ENCODE measurements at regions not wholly inside any gene's neighbourhood (a gene's known extent, or its start where the extent isn't known, plus 50 kb on each side); places are given as distances from the start of the nearest gene placed in this dataset.
A peak's percentile ranks its signal among the peaks of the same experiment; 100 is the strongest.

DNA sequence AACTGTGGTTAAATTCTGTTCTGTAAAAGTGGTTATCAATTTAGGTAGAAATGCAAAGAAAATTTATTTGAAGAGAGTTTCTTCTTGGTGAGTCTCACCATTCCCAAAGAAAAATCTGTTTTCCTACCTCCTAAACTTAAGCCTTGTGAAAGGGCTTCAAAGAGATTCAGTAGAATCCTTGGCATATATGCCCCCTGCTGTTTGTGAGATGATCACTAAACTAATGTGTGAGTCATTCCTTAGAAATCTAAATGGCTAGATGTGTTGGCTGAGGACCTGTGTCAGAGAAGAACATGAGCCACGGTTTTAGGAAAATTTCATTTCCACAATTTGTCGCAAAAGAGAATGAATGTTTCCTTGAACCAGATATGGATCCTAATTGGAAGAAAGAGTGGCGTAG lies 260.9 kb downstream of the SLC7A11 start:
- Histone ChIP-seq H3K4me1 (ENCODE audit: insufficient read depth) (no peaks in the 10 kb centered on the region), H3K27ac (ENCODE audit: low read depth) (no peak overlapping the region), H3K4me3 (ENCODE audit: low read depth, low read length) (no peak overlapping the region), H3K36me3 (ENCODE audit: insufficient read depth) (no peaks in the 10 kb centered on the region)
- 94% methylated on average over 3 of the region's 3 CpGs for WGBS
- no peak for DNase-seq (ENCODE audit: extremely low spot score)

DNA sequence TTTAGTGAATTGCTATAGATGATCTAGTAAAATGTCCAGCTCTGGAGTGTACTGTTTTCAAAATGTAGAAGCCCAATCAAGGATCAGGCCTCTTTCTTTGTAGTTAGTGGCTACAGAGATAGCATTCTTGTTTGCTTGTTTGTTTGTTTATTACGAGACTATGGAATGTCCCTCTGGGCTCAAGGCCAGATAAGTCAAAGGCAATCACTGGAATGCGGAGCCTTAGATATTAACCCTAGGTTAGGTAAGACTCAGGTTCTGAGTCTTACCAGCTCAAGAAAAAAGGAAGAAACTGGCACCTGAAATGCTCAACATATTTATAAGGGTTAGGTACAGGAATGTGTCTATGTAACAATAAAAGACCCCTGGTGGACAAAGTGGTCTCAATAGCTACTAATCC lies 261.5 kb downstream of the SLC7A11 start:
- DNase-seq (ENCODE audit: extremely low spot score) = no peak
- Histone ChIP-seq H3K27ac (ENCODE audit: low read depth) (no peak overlapping the region), H3K4me1 (ENCODE audit: insufficient read depth) (no peaks in the 10 kb centered on the region), H3K4me3 (ENCODE audit: low read depth, low read length) (no peak overlapping the region), H3K36me3 (ENCODE audit: insufficient read depth) (no peaks in the 10 kb centered on the region)
- 75% methylated on average over 2 of the region's 2 CpGs for WGBS

DNA sequence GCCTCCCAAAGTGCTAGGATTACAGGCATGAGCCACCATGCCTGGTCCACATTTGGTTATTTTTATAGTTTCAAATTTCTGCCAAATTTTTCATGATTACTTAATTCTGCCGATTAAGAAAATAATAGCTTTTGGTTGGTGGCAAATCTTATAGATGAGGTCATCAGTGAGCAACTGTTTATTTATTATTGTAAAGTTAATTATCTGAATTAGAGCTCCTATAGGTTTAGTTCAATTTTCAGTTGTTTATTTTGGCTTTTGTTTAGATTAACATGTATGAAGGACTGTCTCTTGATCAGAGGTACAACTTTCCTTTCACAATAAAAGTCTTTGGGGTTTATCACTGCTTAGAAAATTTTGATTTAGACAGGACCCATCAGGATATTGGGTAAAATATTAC lies 262.2 kb downstream of the SLC7A11 start:
- DNase-seq (ENCODE audit: extremely low spot score) = no peak
- 91% methylated on average over 1 of the region's 1 CpG for WGBS

DNA sequence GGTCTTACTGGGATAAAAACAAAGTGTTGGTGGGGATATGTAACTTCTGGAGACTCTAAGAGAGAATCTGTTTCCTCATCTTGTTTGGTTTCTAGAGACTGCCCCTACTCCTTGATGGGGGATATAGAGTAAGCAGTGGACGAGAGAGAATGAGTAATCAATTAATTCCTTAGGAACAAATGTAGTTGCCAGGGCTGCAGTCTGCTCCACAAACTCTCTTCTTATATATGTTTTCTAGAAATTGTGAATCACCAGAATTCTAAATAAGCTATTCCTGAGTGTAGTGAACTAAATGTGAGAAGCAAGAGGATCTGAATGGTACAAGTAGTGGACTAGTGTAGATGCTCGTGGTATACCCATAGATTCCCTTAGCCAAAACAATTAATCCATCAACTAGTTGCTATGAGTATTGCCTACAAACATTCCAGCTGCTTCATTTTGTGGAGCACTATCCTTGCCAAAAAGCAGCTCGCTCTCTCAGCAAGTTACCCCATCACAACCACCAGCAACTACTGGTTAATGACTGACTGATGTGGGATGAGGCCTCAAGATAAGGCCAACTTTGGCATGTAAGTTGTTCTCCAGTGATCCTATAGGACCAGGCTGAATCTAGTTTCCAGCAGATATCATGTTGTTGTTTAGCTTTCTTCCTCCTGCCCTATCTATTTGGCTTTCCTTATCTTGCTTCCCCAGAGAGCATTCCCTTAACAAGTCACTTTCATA lies 273.0 kb downstream of the SLC7A11 start:
- no peaks in the 10 kb centered on the region for H3K4me1 ChIP-seq (ENCODE audit: insufficient read depth)
- no peak overlapping the region for H3K4me3 ChIP-seq (ENCODE audit: low read depth, low read length)
- no peak for DNase-seq (ENCODE audit: extremely low spot score)
- H3K36me3 ChIP-seq (ENCODE audit: insufficient read depth) = no peaks in the 10 kb centered on the region
- 65% methylated on average over 3 of the region's 3 CpGs for WGBS
- no peak overlapping the region for H3K27ac ChIP-seq (ENCODE audit: low read depth)

More for the DNA sequence above, 262.2 kb downstream of the SLC7A11 start:
- no peak overlapping the region for H3K27ac ChIP-seq (ENCODE audit: low read depth)
- H3K4me1 ChIP-seq (ENCODE audit: insufficient read depth) = no peaks in the 10 kb centered on the region
- no peak overlapping the region for H3K4me3 ChIP-seq (ENCODE audit: low read depth, low read length)
- H3K36me3 ChIP-seq (ENCODE audit: insufficient read depth) = no peaks in the 10 kb centered on the region

DNA sequence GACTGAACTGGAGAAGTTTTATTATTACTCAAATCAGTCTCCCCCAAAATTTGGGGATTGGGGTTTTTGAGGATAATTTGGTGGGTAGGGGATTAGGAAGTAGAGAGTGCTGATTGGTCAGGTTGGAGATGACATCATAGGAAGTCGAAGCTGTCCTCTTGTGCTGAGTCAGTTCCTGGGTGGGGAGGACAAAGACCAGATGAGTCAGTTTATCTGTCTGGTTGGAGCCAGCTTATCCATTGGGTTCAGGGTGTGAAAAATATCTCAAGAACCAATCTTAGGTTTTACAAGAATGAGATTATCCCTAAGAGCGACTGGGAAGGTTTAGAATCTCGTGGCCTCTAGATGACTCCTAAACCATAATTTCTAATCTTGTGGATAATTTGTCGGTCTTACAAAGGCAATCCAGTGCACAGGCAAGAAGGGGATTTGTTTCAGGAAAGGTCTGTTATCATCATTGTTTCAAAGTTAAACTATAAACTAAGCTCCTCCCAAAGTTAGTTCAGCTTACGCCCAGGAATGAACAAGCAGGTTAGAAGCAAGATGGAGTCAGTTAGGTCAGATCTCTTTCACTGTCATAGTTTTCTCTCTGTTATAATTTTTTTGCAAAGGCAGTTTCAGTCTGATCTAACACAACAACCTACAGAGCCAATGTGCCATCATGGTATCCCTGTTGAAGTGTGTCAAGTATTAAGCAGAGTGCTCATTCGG lies 274.5 kb downstream of the SLC7A11 start:
- DNase-seq (ENCODE audit: extremely low spot score) = no peak
- H3K36me3 ChIP-seq (ENCODE audit: insufficient read depth) = no peaks in the 10 kb centered on the region
- no peaks in the 10 kb centered on the region for H3K4me1 ChIP-seq (ENCODE audit: insufficient read depth)
- WGBS = 89% methylated on average over 6 of the region's 6 CpGs
- no peak overlapping the region for H3K27ac ChIP-seq (ENCODE audit: low read depth)
- no peak overlapping the region for H3K4me3 ChIP-seq (ENCODE audit: low read depth, low read length)

DNA sequence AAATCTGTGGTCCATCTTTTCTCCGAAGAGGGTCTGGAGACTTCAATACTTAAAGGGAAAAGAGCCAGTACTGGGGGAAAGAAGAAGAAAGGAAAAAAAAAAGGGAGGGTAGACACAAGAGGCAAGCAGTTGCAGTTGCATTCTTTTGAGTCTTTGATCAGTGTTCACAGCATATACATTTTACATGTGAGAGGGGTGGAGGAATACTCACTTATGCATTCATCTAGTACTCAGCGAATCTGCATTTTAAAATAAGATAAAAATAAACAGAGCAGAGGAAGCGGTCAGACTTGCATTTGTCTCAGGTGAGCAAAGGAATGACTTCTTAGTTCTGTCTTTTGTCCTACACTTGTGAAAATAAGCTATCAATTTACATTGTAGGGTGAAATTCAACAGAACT lies 275.6 kb downstream of the SLC7A11 start:
- WGBS = 87% methylated on average over 3 of the region's 3 CpGs
- no peak for DNase-seq (ENCODE audit: extremely low spot score)
- no peak overlapping the region for H3K27ac ChIP-seq (ENCODE audit: low read depth)
- no peak overlapping the region for H3K4me3 ChIP-seq (ENCODE audit: low read depth, low read length)
- H3K4me1 ChIP-seq (ENCODE audit: insufficient read depth) = no peaks in the 10 kb centered on the region
- no peaks in the 10 kb centered on the region for H3K36me3 ChIP-seq (ENCODE audit: insufficient read depth)

DNA sequence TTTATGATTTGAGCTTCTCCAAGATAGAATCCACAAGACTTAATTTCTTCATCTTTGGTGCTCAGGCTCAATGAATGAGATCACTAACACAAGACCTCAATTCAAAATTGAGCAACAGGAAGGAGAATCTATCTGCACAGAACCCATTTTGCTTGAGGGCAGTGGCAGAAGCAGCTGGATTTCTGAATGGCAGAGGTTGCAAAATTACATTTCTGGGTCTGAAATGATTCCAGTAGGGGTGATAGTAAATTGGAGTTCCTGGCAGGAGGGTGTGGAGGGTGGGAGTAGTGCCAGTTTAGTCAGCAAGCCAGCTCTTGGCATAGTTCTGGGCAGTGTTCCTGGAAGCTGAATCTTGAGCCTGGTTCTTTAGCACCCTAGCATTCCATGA lies 281.1 kb downstream of the SLC7A11 start:
- DNase-seq (ENCODE audit: extremely low spot score) = no peak
- no peak overlapping the region for H3K4me3 ChIP-seq (ENCODE audit: low read depth, low read length)
- H3K27ac ChIP-seq (ENCODE audit: low read depth) = no peak overlapping the region
- H3K4me1 ChIP-seq (ENCODE audit: insufficient read depth) = no peaks in the 10 kb centered on the region
- no peaks in the 10 kb centered on the region for H3K36me3 ChIP-seq (ENCODE audit: insufficient read depth)

DNA sequence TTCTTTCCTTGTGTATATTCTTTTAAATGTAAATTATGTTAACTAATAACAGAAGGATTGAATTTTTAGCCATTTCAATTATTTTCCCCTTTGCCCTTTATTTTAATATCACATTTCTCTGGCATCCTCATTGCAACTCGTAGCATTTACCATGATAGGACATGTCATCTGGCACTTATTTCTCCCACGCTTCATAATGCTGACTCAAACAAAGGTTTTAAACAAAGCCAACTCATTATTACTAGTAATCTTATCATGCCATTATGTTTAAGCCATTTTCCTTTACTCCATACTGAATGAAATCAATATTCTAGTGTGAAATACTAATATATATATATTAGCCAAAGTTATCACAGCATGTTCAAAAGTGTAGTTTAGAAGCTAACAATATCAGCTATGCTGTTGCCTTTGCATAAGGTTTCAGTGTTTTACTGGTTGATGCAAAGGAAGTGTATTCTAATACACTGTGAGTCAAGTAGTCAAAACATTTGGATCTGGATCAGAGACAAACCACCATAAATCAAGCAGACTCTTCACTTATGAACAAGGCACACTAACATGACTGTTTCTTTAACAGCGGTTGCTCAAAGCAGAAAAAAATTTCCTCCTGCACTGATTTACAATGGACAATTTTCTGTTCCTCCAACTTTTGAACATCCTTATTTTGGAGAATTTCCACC lies 281.6 kb downstream of the SLC7A11 start:
- WGBS = 54% methylated on average over 3 of the region's 3 CpGs
- H3K4me1 ChIP-seq (ENCODE audit: insufficient read depth) = no peaks in the 10 kb centered on the region
- peak; percentile 5 for DNase-seq (ENCODE audit: extremely low spot score)
- H3K4me3 ChIP-seq (ENCODE audit: low read depth, low read length) = no peak overlapping the region
- H3K36me3 ChIP-seq (ENCODE audit: insufficient read depth) = no peaks in the 10 kb centered on the region
- no peak overlapping the region for H3K27ac ChIP-seq (ENCODE audit: low read depth)

DNA sequence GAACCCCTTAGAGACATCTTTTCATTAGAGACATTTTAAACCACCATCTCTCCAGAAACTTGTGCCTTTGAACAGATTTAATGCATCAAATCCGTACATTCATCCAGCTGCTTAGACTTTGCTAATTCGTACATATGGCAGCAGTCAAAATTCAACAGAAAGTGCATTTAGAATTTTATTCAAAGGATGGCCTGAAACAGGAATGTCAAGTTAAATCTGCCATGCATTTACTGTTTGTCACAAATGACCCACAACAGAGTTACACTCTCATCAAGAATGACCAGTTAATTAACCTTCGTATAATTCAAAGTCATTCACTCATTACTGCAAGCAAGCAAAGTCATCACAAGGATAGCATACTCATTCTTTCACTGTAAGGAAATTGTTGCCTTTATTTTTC lies 284.3 kb downstream of the SLC7A11 start:
- 80% methylated on average over 3 of the region's 3 CpGs for WGBS
- H3K4me1 ChIP-seq (ENCODE audit: insufficient read depth) = no peaks in the 10 kb centered on the region
- H3K27ac ChIP-seq (ENCODE audit: low read depth) = no peak overlapping the region
- H3K4me3 ChIP-seq (ENCODE audit: low read depth, low read length) = no peak overlapping the region
- DNase-seq (ENCODE audit: extremely low spot score) = no peak
- H3K36me3 ChIP-seq (ENCODE audit: insufficient read depth) = no peaks in the 10 kb centered on the region

DNA sequence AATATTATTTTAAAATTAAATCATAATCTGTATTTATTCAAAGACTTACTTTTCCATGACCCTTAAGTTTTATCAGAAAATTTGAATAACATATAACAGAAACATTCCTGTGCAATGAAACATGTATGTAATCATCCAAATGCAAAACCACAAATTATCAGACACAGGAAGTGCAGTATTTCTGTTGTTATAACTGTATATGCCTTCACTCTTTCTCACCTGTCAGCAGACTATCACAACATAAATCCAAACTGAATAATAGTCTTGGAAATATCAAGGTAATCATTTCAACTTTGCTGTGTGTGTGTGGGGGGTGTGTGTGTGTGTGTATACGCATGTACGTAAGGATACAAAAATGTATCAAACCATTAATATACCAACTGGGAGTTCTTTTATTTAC lies 285.9 kb downstream of the SLC7A11 start:
- no peaks in the 10 kb centered on the region for H3K4me1 ChIP-seq (ENCODE audit: insufficient read depth)
- H3K4me3 ChIP-seq (ENCODE audit: low read depth, low read length) = no peak overlapping the region
- no peak for DNase-seq (ENCODE audit: extremely low spot score)
- H3K36me3 ChIP-seq (ENCODE audit: insufficient read depth) = no peaks in the 10 kb centered on the region
- WGBS = 89% methylated on average over 2 of the region's 2 CpGs
- no peak overlapping the region for H3K27ac ChIP-seq (ENCODE audit: low read depth)

DNA sequence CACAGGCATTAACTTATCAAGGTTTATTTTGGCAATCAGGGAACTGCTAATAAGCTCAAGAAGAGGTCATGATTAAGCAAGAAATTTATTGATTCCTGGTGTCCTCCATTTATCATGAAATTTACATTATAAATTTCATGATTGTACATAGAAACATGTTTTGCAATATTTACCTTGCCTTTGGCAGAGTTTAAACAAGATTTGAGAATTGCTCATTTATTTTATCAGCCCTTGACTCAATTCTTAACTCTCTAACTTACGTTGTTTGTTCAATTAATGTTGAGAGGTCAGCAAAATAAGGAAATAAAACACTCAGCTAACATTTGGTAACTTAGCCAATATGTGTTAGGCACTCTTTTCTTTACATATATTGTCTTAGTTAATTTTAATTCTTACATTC lies 286.6 kb downstream of the SLC7A11 start:
- WGBS = 68% methylated on average over 1 of the region's 1 CpG
- H3K36me3 ChIP-seq (ENCODE audit: insufficient read depth) = no peaks in the 10 kb centered on the region
- no peak for DNase-seq (ENCODE audit: extremely low spot score)

DNA sequence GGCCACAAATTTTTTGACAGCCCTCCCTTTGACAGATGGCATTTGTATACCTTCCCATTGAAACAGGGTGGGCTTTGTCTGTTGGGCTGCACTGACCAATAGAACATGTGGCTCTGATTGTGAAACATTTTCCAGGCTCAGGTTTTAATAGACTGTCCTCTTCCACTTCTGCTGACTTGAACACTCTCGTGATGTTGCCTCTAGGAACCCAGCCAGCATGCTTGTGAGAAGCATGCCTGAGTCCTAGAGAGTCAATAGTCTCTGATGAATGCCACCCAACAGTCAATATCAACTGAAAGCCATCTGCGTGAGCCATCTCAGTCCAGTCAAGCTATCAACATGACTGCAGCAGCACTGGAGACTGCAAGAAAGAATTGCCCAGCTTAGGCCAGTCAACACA lies 290.0 kb downstream of the SLC7A11 start:
- H3K27ac ChIP-seq (ENCODE audit: low read depth) = no peak overlapping the region
- no peaks in the 10 kb centered on the region for H3K36me3 ChIP-seq (ENCODE audit: insufficient read depth)
- 77% methylated on average over 2 of the region's 2 CpGs for WGBS
- H3K4me3 ChIP-seq (ENCODE audit: low read depth, low read length) = no peak overlapping the region
- H3K4me1 ChIP-seq (ENCODE audit: insufficient read depth) = no peaks in the 10 kb centered on the region
- no peak for DNase-seq (ENCODE audit: extremely low spot score)

More for the DNA sequence above, 286.6 kb downstream of the SLC7A11 start:
- Histone ChIP-seq H3K4me1 (ENCODE audit: insufficient read depth) (no peaks in the 10 kb centered on the region), H3K4me3 (ENCODE audit: low read depth, low read length) (no peak overlapping the region), H3K27ac (ENCODE audit: low read depth) (no peak overlapping the region)

DNA sequence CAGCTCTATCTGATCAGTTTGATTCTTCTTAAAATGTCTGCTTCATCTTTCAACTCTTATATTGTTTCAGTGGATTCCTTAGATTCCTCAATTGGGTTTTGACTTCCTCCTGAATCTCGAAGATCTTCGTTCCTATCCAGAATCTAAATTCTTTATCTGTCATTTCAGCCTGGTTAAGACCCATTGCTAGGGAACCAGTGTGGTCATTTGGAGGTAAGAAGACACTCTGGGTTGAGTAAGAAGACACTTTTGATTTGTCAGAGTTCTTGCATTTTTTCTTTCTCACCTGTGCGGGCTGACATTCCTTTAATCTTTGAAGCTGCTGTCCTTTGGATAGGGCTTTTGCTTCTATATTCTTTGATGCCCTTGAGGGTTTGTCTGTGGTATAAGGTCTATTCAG lies 291.9 kb downstream of the SLC7A11 start:
- Histone ChIP-seq H3K4me3 (ENCODE audit: low read depth, low read length) (no peak overlapping the region), H3K27ac (ENCODE audit: low read depth) (no peak overlapping the region), H3K4me1 (ENCODE audit: insufficient read depth) (no peaks in the 10 kb centered on the region), H3K36me3 (ENCODE audit: insufficient read depth) (no peaks in the 10 kb centered on the region)
- DNase-seq (ENCODE audit: extremely low spot score) = no peak
- WGBS = 96% methylated on average over 3 of the region's 3 CpGs

DNA sequence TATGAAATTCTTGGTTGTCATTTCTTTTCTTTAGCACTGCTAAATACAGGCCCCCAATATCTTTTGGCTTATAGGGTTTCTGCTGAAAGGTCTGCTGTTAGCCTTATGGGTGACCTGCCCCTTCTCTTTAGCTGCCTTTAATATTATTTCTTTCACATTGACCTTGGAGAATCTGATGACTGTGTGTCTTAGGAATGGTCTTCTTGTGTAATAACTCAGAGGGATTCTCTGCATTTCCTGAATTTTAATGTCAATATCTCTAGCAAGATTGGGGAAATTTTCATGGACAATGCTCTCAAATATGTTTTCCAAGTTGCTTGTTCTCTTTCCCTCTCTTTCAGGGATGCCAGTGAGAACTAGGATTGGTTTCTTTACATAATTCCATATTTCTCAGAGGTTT lies 292.4 kb downstream of the SLC7A11 start:
- Histone ChIP-seq H3K36me3 (ENCODE audit: insufficient read depth) (no peaks in the 10 kb centered on the region), H3K4me3 (ENCODE audit: low read depth, low read length) (no peak overlapping the region), H3K27ac (ENCODE audit: low read depth) (no peak overlapping the region), H3K4me1 (ENCODE audit: insufficient read depth) (no peaks in the 10 kb centered on the region)
- no peak for DNase-seq (ENCODE audit: extremely low spot score)
